ENCODE measurements at regions not wholly inside any gene's neighbourhood (a gene's known extent, or its start where the extent isn't known, plus 50 kb on each side); places are given as distances from the start of the nearest gene placed in this dataset.

DNA sequence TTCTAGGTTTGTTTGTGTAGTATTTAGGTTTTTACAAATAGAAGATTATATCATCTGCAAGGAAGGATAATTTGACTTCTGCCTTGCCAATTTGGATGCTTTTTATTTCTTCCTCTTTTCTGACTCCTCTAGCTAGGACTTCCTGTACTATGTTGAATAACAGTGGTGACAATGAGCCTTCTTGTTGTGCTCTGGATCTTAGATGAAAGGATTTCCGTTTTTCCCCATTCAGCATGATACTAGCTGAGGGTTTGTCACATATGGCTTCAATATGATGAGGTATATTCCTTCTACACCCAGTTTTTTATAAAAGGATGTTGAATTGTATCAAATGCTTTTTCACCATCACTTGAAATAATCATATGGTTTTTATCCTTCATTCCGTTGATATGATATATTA, 101.4 kb downstream of the FBXO4 start:
- H3K4me1 ChIP-seq: no peaks in the 10 kb centered on the region
- DNase-seq (ENCODE audit: extremely low spot score in 2 of 2): no peak
- no peak for TF ChIP-seq POLR2AphosphoS5 (IDR thresholded peaks at IDR 0.05; ENCODE audit: insufficient read depth in 1 of 2, low read depth in 1 of 2)
- TF ChIP-seq, protein P1, sequence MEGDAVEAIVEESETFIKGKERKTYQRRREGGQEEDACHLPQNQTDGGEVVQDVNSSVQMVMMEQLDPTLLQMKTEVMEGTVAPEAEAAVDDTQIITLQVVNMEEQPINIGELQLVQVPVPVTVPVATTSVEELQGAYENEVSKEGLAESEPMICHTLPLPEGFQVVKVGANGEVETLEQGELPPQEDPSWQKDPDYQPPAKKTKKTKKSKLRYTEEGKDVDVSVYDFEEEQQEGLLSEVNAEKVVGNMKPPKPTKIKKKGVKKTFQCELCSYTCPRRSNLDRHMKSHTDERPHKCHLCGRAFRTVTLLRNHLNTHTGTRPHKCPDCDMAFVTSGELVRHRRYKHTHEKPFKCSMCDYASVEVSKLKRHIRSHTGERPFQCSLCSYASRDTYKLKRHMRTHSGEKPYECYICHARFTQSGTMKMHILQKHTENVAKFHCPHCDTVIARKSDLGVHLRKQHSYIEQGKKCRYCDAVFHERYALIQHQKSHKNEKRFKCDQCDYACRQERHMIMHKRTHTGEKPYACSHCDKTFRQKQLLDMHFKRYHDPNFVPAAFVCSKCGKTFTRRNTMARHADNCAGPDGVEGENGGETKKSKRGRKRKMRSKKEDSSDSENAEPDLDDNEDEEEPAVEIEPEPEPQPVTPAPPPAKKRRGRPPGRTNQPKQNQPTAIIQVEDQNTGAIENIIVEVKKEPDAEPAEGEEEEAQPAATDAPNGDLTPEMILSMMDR (IDR thresholded peaks at IDR 0.05): no peak
- no peak for TF ChIP-seq POLR2A (IDR thresholded peaks at IDR 0.05)
- no peak overlapping the region for H3K27ac ChIP-seq
- no peaks in the 10 kb centered on the region for H3K36me3 ChIP-seq
- no peaks in the 10 kb centered on the region for H3K9me3 ChIP-seq
- no peaks in the 10 kb centered on the region for H3K27me3 ChIP-seq
- intact Hi-C loops (cut with DNase I): no loop called here
- no peak overlapping the region for H3K4me3 ChIP-seq

DNA sequence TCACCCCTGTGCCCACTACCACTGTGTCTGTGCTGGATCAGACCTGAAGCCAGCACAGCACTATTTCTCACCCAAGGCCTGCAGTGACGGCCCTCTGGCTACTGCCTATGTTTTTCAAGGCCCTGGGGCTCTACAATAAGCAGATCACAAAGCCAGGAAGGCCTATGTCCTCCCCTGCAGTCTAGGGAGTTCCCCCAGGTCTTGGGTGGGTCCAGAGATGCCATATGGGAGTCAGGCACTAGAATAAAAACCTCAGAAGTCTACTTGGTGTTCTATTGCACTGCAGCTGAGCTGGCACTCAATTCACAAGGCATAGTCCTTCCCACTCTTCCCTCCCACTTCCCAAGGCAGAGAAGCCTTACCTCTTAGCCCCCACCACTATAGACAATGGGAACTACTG, 107.1 kb downstream of the FBXO4 start:
- H3K27me3 ChIP-seq: no peaks in the 10 kb centered on the region

DNA sequence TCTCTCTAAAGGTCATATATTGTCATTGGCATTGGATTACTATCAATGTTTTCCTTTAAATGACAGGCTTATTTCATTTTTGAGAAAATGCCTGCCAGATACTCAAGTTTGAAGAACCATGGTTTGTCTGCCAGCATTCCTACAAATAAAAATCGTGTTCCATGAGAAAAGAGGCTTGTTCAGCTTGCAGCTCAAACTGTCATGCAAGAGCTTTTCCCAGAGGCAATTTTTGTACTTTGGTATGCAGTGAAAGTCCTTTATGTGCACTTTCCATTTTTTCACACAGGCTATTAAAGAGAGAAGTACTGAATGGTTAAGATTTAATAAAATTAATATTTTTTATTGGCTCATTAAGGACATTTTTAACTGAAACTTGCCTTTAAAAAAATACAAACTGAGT, 110.4 kb downstream of the FBXO4 start:
- Histone ChIP-seq H3K27ac (no peak overlapping the region), H3K4me1 (peaks cover 6% of the 10 kb centered on the region), H3K4me3 (no peak overlapping the region), H3K27me3 (no peaks in the 10 kb centered on the region), H3K9me3 (no peaks in the 10 kb centered on the region), H3K36me3 (no peaks in the 10 kb centered on the region)
- no peak for TF ChIP-seq POLR2A (IDR thresholded peaks at IDR 0.05)
- TF ChIP-seq, protein P1 (IDR thresholded peaks at IDR 0.05): no peak
- no peak for TF ChIP-seq POLR2AphosphoS5 (IDR thresholded peaks at IDR 0.05; ENCODE audit: insufficient read depth in 1 of 2, low read depth in 1 of 2)
- intact Hi-C loops (cut with DNase I): no loop called here
- DNase-seq (ENCODE audit: extremely low spot score in 2 of 2): no peak

More for the DNA sequence above, 107.1 kb downstream of the FBXO4 start:
- DNase-seq (ENCODE audit: extremely low spot score in 2 of 2): no peak
- H3K4me3 ChIP-seq: no peak overlapping the region
- intact Hi-C loops (cut with DNase I): no loop called here
- H3K4me1 ChIP-seq: peaks cover 6% of the 10 kb centered on the region
- TF ChIP-seq POLR2AphosphoS5 (IDR thresholded peaks at IDR 0.05; ENCODE audit: insufficient read depth in 1 of 2, low read depth in 1 of 2) (no peak), POLR2A (IDR thresholded peaks at IDR 0.05) (no peak)
- TF ChIP-seq, protein P1 (IDR thresholded peaks at IDR 0.05): no peak
- no peak overlapping the region for H3K27ac ChIP-seq
- no peaks in the 10 kb centered on the region for H3K9me3 ChIP-seq
- H3K36me3 ChIP-seq: no peaks in the 10 kb centered on the region

DNA sequence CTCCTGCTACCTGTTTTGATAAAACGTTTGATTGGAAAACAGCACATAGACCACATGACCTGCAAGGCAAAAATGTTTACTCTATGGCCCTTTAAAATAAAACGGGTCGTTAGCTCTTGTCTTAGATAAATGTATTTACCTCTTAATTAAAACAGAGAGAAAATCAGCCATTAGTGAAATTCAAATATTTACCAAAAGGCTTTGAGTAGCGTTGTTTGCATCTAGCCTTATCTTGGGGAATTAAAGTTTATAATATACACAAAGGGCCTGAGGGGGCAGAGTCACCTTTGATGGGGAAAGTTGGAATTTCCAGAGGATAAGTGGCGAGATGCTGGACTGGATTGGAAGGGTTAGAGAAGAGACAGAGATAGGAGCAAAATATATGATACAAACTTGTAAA, 111.3 kb downstream of the FBXO4 start:
- no peaks in the 10 kb centered on the region for H3K9me3 ChIP-seq
- intact Hi-C loops (cut with DNase I): no loop called here
- DNase-seq (ENCODE audit: extremely low spot score in 2 of 2): no peak
- H3K27ac ChIP-seq: no peak overlapping the region
- H3K27me3 ChIP-seq: no peaks in the 10 kb centered on the region
- H3K4me3 ChIP-seq: no peak overlapping the region
- TF ChIP-seq, protein P1 (IDR thresholded peaks at IDR 0.05): no peak
- no peaks in the 10 kb centered on the region for H3K36me3 ChIP-seq
- peaks cover 6% of the 10 kb centered on the region for H3K4me1 ChIP-seq

DNA sequence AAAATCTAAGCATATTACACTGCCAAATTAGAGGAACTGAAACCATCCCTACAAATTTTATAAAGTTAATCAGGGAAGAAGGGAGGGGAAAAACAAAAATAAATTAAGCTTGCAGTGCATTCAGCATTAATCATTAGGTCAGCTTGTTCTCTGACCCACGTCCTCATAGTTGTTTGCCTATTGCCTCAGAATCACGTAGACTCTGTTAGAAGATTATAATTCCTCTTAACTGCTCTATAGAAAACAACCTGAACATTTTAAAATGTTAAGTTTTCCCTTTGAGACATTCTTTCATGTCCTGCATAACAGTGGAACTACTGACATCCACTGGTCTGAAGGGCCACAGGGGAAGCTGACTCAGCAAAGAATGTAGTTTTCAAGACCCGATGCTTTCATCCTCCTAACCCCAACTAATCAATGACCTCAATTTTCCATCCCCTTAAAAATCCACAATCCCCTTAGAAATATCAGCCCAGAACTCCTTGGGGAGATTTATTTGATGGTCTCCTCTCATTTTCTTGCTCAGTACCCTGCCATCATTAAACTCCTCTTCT, 112.4 kb downstream of the FBXO4 start:
- intact Hi-C loops (cut with DNase I): no loop called here
- Histone ChIP-seq H3K27me3 (no peaks in the 10 kb centered on the region), H3K4me3 (no peak overlapping the region), H3K9me3 (no peaks in the 10 kb centered on the region), H3K4me1 (peaks cover 6% of the 10 kb centered on the region), H3K27ac (no peak overlapping the region), H3K36me3 (no peaks in the 10 kb centered on the region)
- TF ChIP-seq POLR2A (IDR thresholded peaks at IDR 0.05): no peak
- DNase-seq (ENCODE audit: extremely low spot score in 2 of 2): no peak

DNA sequence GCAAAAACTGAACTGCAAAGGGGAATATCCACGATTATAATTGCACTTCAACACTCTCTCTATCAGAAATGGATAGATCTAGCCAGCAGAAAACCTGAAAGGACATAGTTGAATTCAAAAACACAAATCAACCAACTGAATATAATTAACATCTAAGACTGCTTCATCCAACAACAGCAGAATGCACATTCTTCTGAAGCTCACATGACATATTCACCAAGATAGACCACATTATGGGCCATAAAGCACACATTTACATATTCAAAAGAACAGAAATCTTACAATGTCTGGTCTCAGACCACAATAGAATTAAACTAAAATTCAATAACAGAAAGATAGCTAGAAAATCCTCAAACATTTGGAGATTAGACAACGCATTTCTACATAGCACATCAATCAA, 118.3 kb downstream of the FBXO4 start:
- intact Hi-C loops (cut with DNase I): no loop called here
- TF ChIP-seq POLR2AphosphoS5 (IDR thresholded peaks at IDR 0.05; ENCODE audit: insufficient read depth in 1 of 2, low read depth in 1 of 2) (no peak), POLR2A (IDR thresholded peaks at IDR 0.05) (no peak)
- TF ChIP-seq, protein P1 (IDR thresholded peaks at IDR 0.05): no peak

More for the DNA sequence above, 118.3 kb downstream of the FBXO4 start:
- Histone ChIP-seq H3K36me3 (no peaks in the 10 kb centered on the region), H3K27me3 (no peaks in the 10 kb centered on the region), H3K4me1 (no peaks in the 10 kb centered on the region), H3K9me3 (no peaks in the 10 kb centered on the region), H3K4me3 (no peak overlapping the region), H3K27ac (no peak overlapping the region)
- DNase-seq (ENCODE audit: extremely low spot score in 2 of 2): no peak

All from vagina (tissue), 2 donors.